Mesodermal cell (in vitro differentiated cells): ENCODE measurements at regions not wholly inside any gene's neighbourhood (a gene's known extent, or its start where the extent isn't known, plus 50 kb on each side); places are given as distances from the start of the nearest gene placed in this dataset.
"Not testable (repeated sequence)": the region's sequence is repeated elsewhere in the genome, so short reads cannot be mapped to it uniquely, and the experiment has no call there.

Experiments used
- H3K27ac ChIP-seq: 2 replicates; pipeline ENCODE4 v1.7.0; 2013; ENCODE audit warnings: mild to moderate bottlenecking, low read depth, low read length, moderate library complexity; ENCODE audit not compliant: severe bottlenecking
- H3K36me3 ChIP-seq: 2 replicates; pipeline ENCODE4 v1.7.1; 2013; ENCODE audit warnings: mild to moderate bottlenecking, low read length, moderate library complexity; ENCODE audit not compliant: control insufficient read depth, insufficient read depth
- H3K4me1 ChIP-seq: one replicate; pipeline ENCODE4 v1.7.1; 2013; ENCODE audit warnings: mild to moderate bottlenecking, low read length; ENCODE audit not compliant: insufficient read depth, control insufficient read depth, poor library complexity, severe bottlenecking
- H3K4me3 ChIP-seq: 2 replicates; pipeline ENCODE4 v1.7.0; 2013; ENCODE audit warnings: low read length, control low read depth, mild to moderate bottlenecking; ENCODE audit not compliant: insufficient read depth, poor library complexity, severe bottlenecking; ENCODE audit errors: extremely low read depth
- H3K9me3 ChIP-seq: 2 replicates; pipeline ENCODE4 v1.7.1; 2013; ENCODE audit warnings: mild to moderate bottlenecking, low read length, moderate library complexity; ENCODE audit not compliant: control insufficient read depth
- WGBS, 2 experiments: methylation state at CpG; one replicate each; pipeline ENCODE4 v1.1.5; 2013; ENCODE audit warnings: missing lambda C conversion rate in 2 of 2; ENCODE audit not compliant: insufficient coverage in 2 of 2; 5-methylcytosine and 5-hydroxymethylcytosine counted together

DNA sequence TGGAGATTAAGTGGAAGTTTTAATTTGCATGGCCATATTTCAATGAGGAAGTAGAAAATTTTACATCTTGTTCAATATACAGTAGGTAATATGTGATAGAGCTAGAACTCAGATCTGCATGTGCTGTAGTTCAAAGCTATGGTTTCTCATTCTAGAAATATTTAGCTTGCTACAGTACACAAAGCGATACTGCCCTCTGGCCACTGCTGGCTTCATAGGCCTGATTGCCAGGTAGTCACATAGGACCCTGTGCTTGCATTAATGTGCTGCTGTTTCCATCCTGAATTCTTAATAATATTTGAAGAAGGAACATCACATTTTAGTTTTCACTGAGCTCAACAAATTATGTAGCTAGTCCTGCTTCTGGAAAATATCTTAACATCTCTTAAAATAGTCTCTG lies 87.0 kb downstream of the PLSCR2 start:
- H3K27ac ChIP-seq: no peak overlapping the region
- H3K9me3 ChIP-seq: no peaks in the 10 kb centered on the region
- 100% methylated on average over 1 of the region's 1 CpG for WGBS, 2 experiments

DNA sequence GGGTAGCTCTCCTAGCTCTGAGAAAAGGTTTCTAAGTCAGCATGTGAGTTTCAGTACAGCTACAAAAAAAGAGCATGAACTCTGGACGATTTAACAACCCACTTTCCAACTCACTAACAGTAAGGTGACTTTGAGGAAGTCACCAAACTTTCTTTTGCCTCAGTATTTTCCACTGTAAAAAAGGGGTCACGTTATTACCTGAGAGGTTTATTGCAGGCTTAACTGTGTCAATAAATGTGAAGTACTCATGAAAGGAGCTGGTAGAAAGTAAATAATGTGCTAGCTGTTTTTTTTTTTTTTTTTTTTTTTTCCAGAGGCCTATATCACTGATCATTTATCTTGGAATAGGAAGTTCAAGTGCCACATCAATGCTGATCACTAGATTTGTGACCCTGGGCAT lies 89.3 kb downstream of the PLSCR2 start:
- H3K9me3 ChIP-seq: no peaks in the 10 kb centered on the region

More for the DNA sequence above, 87.0 kb downstream of the PLSCR2 start:
- H3K4me1 ChIP-seq: no peaks in the 10 kb centered on the region
- no peaks in the 10 kb centered on the region for H3K36me3 ChIP-seq
- H3K4me3 ChIP-seq: no peak overlapping the region

DNA sequence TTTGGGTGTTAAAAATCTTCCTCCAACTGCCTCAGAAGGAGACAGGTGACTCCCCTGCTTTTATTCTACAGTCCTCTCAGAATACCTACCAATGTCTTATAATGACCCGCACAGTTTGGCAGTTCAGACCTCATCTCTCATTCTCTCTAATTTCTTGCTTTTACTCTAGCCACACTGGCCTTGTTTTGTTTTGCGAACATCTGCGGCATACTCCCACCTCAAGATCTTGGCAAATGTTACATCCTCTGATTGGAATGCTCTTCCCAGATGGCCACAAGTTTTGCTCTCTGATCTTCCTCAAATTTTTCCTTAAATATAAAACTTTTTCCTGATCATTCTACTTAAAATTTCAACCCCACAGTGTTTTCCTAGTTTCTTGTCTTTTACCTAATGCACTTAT lies 94.1 kb downstream of the PLSCR2 start:
- Histone ChIP-seq H3K4me3 (no peak overlapping the region), H3K9me3 (peaks cover 10% of the 10 kb centered on the region)

More for the DNA sequence above, 89.3 kb downstream of the PLSCR2 start:
- Histone ChIP-seq H3K4me1 (no peaks in the 10 kb centered on the region), H3K36me3 (no peaks in the 10 kb centered on the region), H3K27ac (no peak overlapping the region), H3K4me3 (no peak overlapping the region)
- WGBS, 2 experiments: 80% methylated on average over 1 of the region's 2 CpGs; no CpG with 5 or more reads in 1 of the 2 experiments

DNA sequence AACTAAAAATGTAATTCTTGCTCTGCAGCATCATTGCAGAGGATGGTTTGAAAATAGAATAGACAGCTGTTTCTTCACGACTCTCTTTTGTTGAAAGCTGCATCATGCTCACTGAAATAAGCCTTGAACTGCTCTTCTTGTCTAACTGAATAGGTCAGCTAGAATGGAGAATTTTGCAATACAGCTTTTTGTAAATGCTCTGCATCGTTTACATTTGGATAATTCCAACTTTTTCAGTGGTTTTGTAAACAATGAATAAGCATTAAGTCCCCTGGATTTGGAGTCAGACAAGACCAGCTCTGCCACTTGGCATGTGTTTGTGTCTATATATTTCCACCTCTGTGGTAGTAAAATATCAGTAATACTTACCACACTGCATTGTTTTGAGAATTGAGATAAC lies 95.2 kb downstream of the PLSCR2 start:
- 72 to 90% methylated on average over 2 of the region's 2 CpGs for WGBS, 2 experiments
- Histone ChIP-seq H3K4me1 (no peaks in the 10 kb centered on the region), H3K4me3 (no peak overlapping the region), H3K9me3 (peaks cover 10% of the 10 kb centered on the region), H3K27ac (no peak overlapping the region), H3K36me3 (no peaks in the 10 kb centered on the region)

More for the DNA sequence above, 94.1 kb downstream of the PLSCR2 start:
- WGBS, 2 experiments: 85 to 96% methylated on average over 3 of the region's 3 CpGs
- H3K36me3 ChIP-seq: no peaks in the 10 kb centered on the region
- no peak overlapping the region for H3K27ac ChIP-seq
- H3K4me1 ChIP-seq: no peaks in the 10 kb centered on the region

DNA sequence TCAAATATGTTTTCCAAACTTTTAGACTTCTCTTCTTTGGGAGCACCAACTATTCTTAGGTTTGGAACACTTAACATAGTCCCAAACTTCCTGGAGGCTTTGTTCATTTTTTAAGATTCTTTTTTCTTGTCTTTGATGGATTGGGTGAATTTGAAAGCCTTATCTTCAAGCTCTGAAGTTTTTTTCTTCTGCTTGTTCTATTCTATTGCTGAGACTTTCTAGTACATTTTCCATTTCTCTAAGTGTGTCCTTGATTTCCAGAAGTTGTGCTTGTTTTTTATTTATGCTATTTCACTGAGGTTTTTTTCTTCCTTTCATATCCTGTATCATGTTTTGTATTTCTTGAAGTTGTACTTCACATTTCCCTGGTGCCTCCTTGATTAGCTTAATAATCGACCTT lies 97.5 kb downstream of the PLSCR2 start:
- H3K4me3 ChIP-seq: no peak overlapping the region
- no peak overlapping the region for H3K27ac ChIP-seq
- peaks cover 10% of the 10 kb centered on the region for H3K9me3 ChIP-seq
- H3K4me1 ChIP-seq: no peaks in the 10 kb centered on the region
- H3K36me3 ChIP-seq: no peaks in the 10 kb centered on the region
- 80% methylated on average over 1 of the region's 1 CpG; no CpG with 5 or more reads in 1 of the 2 experiments for WGBS, 2 experiments

DNA sequence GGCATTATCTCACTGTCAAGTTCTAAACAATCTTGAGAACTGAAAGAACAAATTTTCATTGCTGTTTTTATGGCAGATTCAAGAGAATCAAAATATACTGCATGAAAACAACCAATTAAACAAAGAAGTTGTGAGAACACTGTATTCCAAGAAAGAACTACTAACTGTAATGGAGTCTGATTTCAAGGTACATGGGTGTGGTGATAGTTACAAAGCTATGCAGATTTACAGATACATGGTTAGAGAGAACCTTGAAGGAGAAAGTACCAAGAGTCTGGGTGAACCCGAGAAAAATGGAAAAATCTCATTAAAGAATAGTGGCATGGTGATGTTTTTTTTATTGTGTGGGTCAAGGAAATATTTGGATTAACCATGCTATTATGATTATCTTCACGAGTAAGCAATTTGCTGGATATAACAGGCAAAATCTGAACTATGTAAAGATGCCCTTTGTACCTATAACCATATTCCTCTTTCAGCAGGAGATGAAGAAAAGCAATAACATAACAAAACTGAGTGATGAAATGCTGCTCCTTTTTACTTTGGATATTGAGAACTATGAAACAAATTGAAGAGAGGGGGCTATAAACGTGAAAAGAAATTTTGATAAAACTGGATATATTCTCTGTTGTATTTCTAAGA lies 100.4 kb downstream of the PLSCR2 start:
- H3K27ac ChIP-seq: no peak overlapping the region
- no peaks in the 10 kb centered on the region for H3K36me3 ChIP-seq
- WGBS, 2 experiments: 80 to 82% methylated on average over 2 of the region's 3 CpGs
- peaks cover 10% of the 10 kb centered on the region for H3K9me3 ChIP-seq
- H3K4me3 ChIP-seq: no peak overlapping the region
- no peaks in the 10 kb centered on the region for H3K4me1 ChIP-seq

DNA sequence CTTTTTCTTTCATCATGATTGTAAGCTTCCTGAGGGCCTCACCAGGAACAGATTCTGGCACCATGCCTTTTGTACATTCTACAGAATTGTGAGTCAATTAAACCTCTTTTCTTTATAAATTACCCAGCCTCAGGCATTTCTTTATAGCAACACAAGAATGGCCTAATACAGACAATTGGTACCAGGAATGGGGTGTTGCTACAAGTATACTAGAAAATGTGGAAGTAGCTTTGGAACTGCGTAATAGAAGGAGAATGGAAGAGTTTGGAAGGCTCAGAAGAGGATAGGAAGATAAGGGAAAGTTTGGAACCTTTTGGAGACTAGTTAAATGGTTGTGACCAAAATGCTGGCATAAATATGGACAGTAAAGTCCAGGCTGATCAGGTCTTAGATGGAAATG lies 108.9 kb upstream of the PLSCR4 start:
- Histone ChIP-seq H3K9me3 (peaks cover 21% of the 10 kb centered on the region), H3K36me3 (no peaks in the 10 kb centered on the region), H3K4me1 (no peaks in the 10 kb centered on the region), H3K4me3 (no peak overlapping the region), H3K27ac (no peak overlapping the region)
- 77 to 80% methylated on average over 1 of the region's 1 CpG for WGBS, 2 experiments

DNA sequence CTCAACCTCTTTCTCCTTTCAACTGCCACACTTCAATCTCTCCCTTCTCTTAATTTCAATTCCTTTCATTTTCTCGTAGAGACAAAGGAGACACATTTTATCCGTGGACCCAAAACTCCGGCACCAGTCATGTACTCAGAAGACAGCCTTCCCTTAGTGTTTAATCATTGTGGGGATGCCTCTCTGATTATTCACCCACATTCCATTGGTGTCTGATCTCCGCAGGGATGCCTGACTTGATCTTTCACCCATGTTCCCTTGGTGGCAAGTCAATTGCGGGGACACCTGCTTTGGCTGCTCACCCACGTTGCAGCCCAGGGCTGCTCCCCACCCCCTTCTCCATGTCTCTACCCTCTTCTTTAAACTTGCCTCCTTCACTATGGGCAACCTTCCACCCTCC lies 103.5 kb upstream of the PLSCR4 start:
- not testable (repeated sequence) for H3K9me3 ChIP-seq, H3K27ac ChIP-seq, H3K4me3 ChIP-seq, H3K4me1 ChIP-seq, H3K36me3 ChIP-seq
- WGBS, 2 experiments: 73 to 93% methylated on average over 3 to 4 of the region's 6 CpGs

DNA sequence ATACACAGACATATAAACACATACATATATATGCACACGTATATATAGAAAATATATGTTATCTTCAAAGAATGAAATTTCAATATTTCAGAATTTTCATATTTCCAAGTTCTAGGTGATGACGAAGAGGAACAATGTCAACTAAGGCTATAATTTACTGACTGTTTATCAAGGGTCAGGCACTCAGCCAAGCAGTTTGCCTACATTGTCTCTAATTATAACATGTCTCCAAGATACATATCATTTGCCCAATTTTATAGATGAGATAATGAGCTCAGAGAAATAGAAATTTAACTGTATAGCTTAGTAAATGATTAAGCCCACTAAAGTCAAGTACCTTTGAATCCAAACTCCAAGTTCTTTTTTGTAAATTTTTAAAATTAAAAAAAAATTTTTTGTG lies 99.9 kb upstream of the PLSCR4 start:
- H3K4me1 ChIP-seq: no peaks in the 10 kb centered on the region
- no peaks in the 10 kb centered on the region for H3K36me3 ChIP-seq
- H3K9me3 ChIP-seq: no peaks in the 10 kb centered on the region
- WGBS, 2 experiments: no CpG with 5 or more reads among the region's 2 CpGs
- H3K4me3 ChIP-seq: no peak overlapping the region
- H3K27ac ChIP-seq: no peak overlapping the region

DNA sequence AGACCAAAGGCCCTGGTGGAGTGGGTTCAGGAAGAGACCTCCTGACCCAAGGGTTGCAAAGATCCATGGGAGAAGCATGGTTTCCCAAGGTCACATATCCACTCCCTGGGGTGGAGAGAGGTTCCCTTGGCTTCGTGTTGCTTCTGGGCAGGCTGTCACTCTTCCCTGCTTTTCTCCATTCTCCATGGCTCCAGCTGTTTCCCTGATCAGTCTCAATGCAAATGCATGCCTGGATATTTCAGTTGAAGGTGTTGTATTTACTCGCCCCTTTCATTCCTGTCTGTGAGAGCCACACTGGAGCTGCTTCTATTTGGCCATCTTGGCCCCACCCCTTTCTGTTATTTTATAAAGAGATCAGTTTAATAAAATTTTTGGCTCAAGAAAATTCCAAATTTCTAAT lies 95.0 kb upstream of the PLSCR4 start:
- H3K4me3 ChIP-seq: no peak overlapping the region
- WGBS, 2 experiments: 43% methylated on average over 1 of the region's 2 CpGs; no CpG with 5 or more reads in 1 of the 2 experiments
- no peaks in the 10 kb centered on the region for H3K36me3 ChIP-seq
- H3K27ac ChIP-seq: no peak overlapping the region
- H3K9me3 ChIP-seq: no peaks in the 10 kb centered on the region
- H3K4me1 ChIP-seq: no peaks in the 10 kb centered on the region

DNA sequence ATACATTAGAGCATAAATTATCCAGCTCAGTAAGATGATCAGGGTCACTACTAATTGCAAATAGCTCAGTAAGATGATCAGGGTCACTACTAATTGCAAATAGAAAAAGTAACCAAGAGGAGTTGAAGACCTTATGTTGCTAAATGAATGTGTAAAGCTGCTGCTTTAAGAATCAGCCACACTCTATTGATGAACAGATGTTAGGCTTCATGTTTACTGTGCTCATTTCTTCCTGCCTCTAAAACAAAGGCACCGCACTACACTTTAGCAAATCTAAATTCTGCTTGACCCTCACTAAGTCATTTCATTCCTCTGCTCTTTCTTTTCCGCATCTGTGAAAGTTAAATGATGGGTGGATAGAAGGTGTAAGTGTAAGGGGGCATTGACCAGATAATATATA lies 92.6 kb upstream of the PLSCR4 start:
- H3K27ac ChIP-seq: no peak overlapping the region
- no CpG with 5 or more reads among the region's 2 CpGs for whole genome bisulfite sequencing, 2 experiments

More for the DNA sequence above, 92.6 kb upstream of the PLSCR4 start:
- Histone ChIP-seq H3K9me3 (no peaks in the 10 kb centered on the region), H3K4me1 (no peaks in the 10 kb centered on the region), H3K36me3 (no peaks in the 10 kb centered on the region), H3K4me3 (no peak overlapping the region)
